IMR-90 (cell line): ENCODE measurements at regions not wholly inside any gene's neighbourhood (a gene's known extent, or its start where the extent isn't known, plus 50 kb on each side); places are given as distances from the start of the nearest gene placed in this dataset.

Experiments
- ATAC-seq: fragments of 200-7000 bp; cut with Tn5 transposase; 2 replicates; pipeline ENCODE4 v1.9.1; 2020; ENCODE audit warnings: low read depth, mild to moderate bottlenecking, moderate library complexity
- BruUV-seq: library from RNA; stranded (reverse); fragments of 400-500 nt; replicated peaks from 2 replicates; lab custom pipeline; 2021; lab: Mats Ljungman, UMichigan
- CTCF ChIA-PET: fragments of 300-600 bp; formaldehyde crosslinking; extraction: SDS; loops from one replicate; lab custom pipeline; 2021; ENCODE audit warnings: antibody characterized with exemption; lab: Yijun Ruan, JAX
- POLR2A ChIA-PET: fragments of 300-600 bp; sonication (Branson Sonifier 250); formaldehyde crosslinking; loops from one replicate; lab custom pipeline; 2022; ENCODE audit warnings: antibody characterized with exemption; ENCODE audit not compliant: unreplicated experiment; lab: Charles Lee
- DNase-seq: peaks from one replicate; pipeline ENCODE4 v3.0.0; 2013
- H2AFZ ChIP-seq: replicated peaks from 2 replicates; pipeline ENCODE3; 2013; ENCODE audit warnings: low read length, mild to moderate bottlenecking; ENCODE audit not compliant: poor library complexity
- H2AK5ac ChIP-seq: 2 replicates; pipeline ENCODE4 v1.6.1; 2013; ENCODE audit warnings: low read depth, low read length, inconsistent platforms
- H2AK9ac ChIP-seq: replicated peaks from 2 replicates; pipeline ENCODE3; 2013; ENCODE audit warnings: mild to moderate bottlenecking, low read depth, low read length, moderate library complexity; ENCODE audit not compliant: poor library complexity
- H2BK120ac ChIP-seq: 2 replicates; pipeline ENCODE4 v1.6.1; 2013; ENCODE audit warnings: low read depth, low read length, inconsistent platforms
- H2BK15ac ChIP-seq: 3 replicates; pipeline ENCODE4 v1.6.1; 2013; ENCODE audit warnings: low read depth, low read length, inconsistent platforms
- H2BK20ac ChIP-seq: 2 replicates; pipeline ENCODE4 v1.6.1; 2013; ENCODE audit warnings: low read depth, mild to moderate bottlenecking, inconsistent platforms, low read length, moderate library complexity
- H2BK5ac ChIP-seq: 2 replicates; pipeline ENCODE4 v1.6.1; 2013; ENCODE audit warnings: mild to moderate bottlenecking, low read depth, low read length, inconsistent platforms; ENCODE audit not compliant: poor library complexity, severe bottlenecking
- H3K14ac ChIP-seq: replicated peaks from 2 replicates; pipeline ENCODE4 v1.6.1; 2013; ENCODE audit warnings: low read depth, low read length, inconsistent platforms
- H3K18ac ChIP-seq: 2 replicates; pipeline ENCODE4 v1.6.1; 2013; ENCODE audit warnings: low read depth, low read length, control low read depth
- H3K23ac ChIP-seq: 2 replicates; pipeline ENCODE4 v1.6.1; 2013; ENCODE audit warnings: low read depth, low read length, inconsistent platforms
- H3K27ac ChIP-seq: 2 replicates; pipeline ENCODE4 v1.5.1; 2013; ENCODE audit warnings: mild to moderate bottlenecking, control low read depth, low read length; ENCODE audit not compliant: insufficient read depth
- H3K27me3 ChIP-seq: 2 replicates; pipeline ENCODE4 v1.6.1; 2013; ENCODE audit warnings: low read length; ENCODE audit not compliant: control insufficient read depth, insufficient read depth
- H3K36me3 ChIP-seq: 2 replicates; pipeline ENCODE4 v1.6.1; 2013; ENCODE audit warnings: low read length, mixed read lengths; ENCODE audit not compliant: control insufficient read depth, insufficient read depth
- H3K4ac ChIP-seq: 2 replicates; pipeline ENCODE4 v1.6.1; 2013; ENCODE audit warnings: low read depth, low read length, inconsistent platforms
- H3K4me1 ChIP-seq: 2 replicates; pipeline ENCODE4 v1.6.1; 2013; ENCODE audit warnings: low read length, mixed read lengths; ENCODE audit not compliant: control insufficient read depth, insufficient read depth
- H3K4me2 ChIP-seq: 2 replicates; pipeline ENCODE4 v1.6.1; 2013; ENCODE audit warnings: low read depth, mild to moderate bottlenecking, control low read depth, low read length, moderate library complexity
- H3K4me3 ChIP-seq: 2 replicates; pipeline ENCODE4 v1.5.1; 2013; ENCODE audit warnings: low read depth, mild to moderate bottlenecking, control low read depth, low read length, moderate library complexity; ENCODE audit not compliant: insufficient read depth
- H3K56ac ChIP-seq: 2 replicates; pipeline ENCODE4 v1.6.1; 2013; ENCODE audit warnings: low read length, inconsistent platforms; ENCODE audit not compliant: insufficient read depth; ENCODE audit errors: extremely low read depth
- H3K79me1 ChIP-seq, 2 experiments: 2 replicates each; pipeline ENCODE4 v1.6.1; 2013; ENCODE audit warnings: low read length in 2 of 2, inconsistent platforms in 1 of 2, low read depth in 1 of 2
- H3K9ac ChIP-seq: 2 replicates; pipeline ENCODE4 v1.6.1; 2013; ENCODE audit warnings: low read depth, low read length, control low read depth
- H3K9me1 ChIP-seq: 2 replicates; pipeline ENCODE4 v1.6.1; 2013; ENCODE audit warnings: low read length, inconsistent platforms; ENCODE audit not compliant: insufficient read depth
- H3K9me3 ChIP-seq: 2 replicates; pipeline ENCODE4 v1.6.1; 2013; ENCODE audit warnings: low read length; ENCODE audit not compliant: control insufficient read depth, insufficient read depth
- H4K20me1 ChIP-seq: 2 replicates; pipeline ENCODE4 v1.6.1; 2013; ENCODE audit warnings: low read length, inconsistent platforms; ENCODE audit not compliant: insufficient read depth
- H4K5ac ChIP-seq: 2 replicates; pipeline ENCODE4 v1.6.1; 2013; ENCODE audit warnings: mild to moderate bottlenecking, low read depth, low read length, control low read depth
- H4K8ac ChIP-seq, 2 experiments: 2 replicates each; pipeline ENCODE4 v1.6.1; 2013; ENCODE audit warnings: low read depth in 2 of 2, low read length in 2 of 2, control low read depth in 1 of 2, inconsistent platforms in 1 of 2
- H4K91ac ChIP-seq: 2 replicates; pipeline ENCODE4 v1.6.1; 2013; ENCODE audit warnings: low read depth, low read length, inconsistent platforms; ENCODE audit not compliant: insufficient read depth
- CHD1 ChIP-seq: IDR thresholded peaks from 2 replicates; pipeline ENCODE4 v1.6.1; 2012; ENCODE audit warnings: low read depth, low read length, improper control_type of control experiment
- WGBS, 2 experiments: methylation state at CpG; one replicate each; pipeline versions ENCODE4 v1.1.5 to v1.1.7; 2013; ENCODE audit warnings: missing lambda C conversion rate in 2 of 2; ENCODE audit not compliant: insufficient read length in 1 of 2; ENCODE audit errors: extremely low coverage in 2 of 2; 5-methylcytosine and 5-hydroxymethylcytosine counted together
- dilution Hi-C: fragments of 300-500 bp; cut with HindIII; formaldehyde crosslinking; loops from one replicate; pipeline ENCODE4 v1.14.3; 2018; ENCODE audit warnings: low sequenced_read_pairs; ENCODE audit not compliant: unreplicated experiment
- in situ Hi-C: fragments of 300-500 bp; cut with MboI; formaldehyde crosslinking; loops from 3 replicates; pipeline ENCODE4 v1.14.3; 2019; ENCODE audit warnings: low sequenced_read_pairs, inconsistent platforms, mixed read lengths
- intact Hi-C: fragments of 100-400 bp; cut with micrococcal nuclease; formaldehyde crosslinking; loops from 2 replicates; pipeline ENCODE4 v1.10.0; 2022

- in situ Hi-C loops = no loop called here
- no peak for TF ChIP-seq CHD1
Measured at GRCh38 chr20:24147479-24147878, 158.9 kb upstream of the GGTLC1 start.

More at GRCh38 chr20:24147479-24147878, 158.9 kb upstream of the GGTLC1 start:
- no peak overlapping the region for H4K5ac ChIP-seq
- H3K14ac ChIP-seq = no peak overlapping the region
- no peak overlapping the region for H3K4me2 ChIP-seq
- CTCF ChIA-PET = no interaction called here
- no peak overlapping the region for H3K4me3 ChIP-seq
- no peak overlapping the region for H2BK15ac ChIP-seq
- H3K27me3 ChIP-seq = no peaks in the 10 kb centered on the region
- POLR2A ChIA-PET = no interaction called here
- ATAC-seq (no peak), DNase-seq (no peak)
- no peak overlapping the region for H3K18ac ChIP-seq
- H2AK5ac ChIP-seq = no peak overlapping the region
- intact Hi-C loops (no loop called here), dilution Hi-C loops (no loop called here)
- no peak overlapping the region for H4K91ac ChIP-seq
- H2BK20ac ChIP-seq = no peak overlapping the region
- no peak overlapping the region for H3K27ac ChIP-seq
- no peaks in the 10 kb centered on the region for H3K9me3 ChIP-seq
- no peaks in the 10 kb centered on the region for H3K36me3 ChIP-seq
- H3K9me1 ChIP-seq = no peaks in the 10 kb centered on the region
- H3K4ac ChIP-seq = no peak overlapping the region
- H3K56ac ChIP-seq = no peak overlapping the region
- H2BK120ac ChIP-seq = no peak overlapping the region
- H4K8ac ChIP-seq = no peak overlapping the region
- H3K23ac ChIP-seq = no peak overlapping the region
- H4K20me1 ChIP-seq = no peaks in the 10 kb centered on the region
- BruUV-seq = no TSS peak
- H3K9ac ChIP-seq = no peak overlapping the region
- H2BK5ac ChIP-seq = no peak overlapping the region
- H3K4me1 ChIP-seq = no peaks in the 10 kb centered on the region
- H3K79me1 ChIP-seq = no peaks in the 10 kb centered on the region
- no peak overlapping the region for H2AK9ac ChIP-seq
- 29% methylated on average over 3 of the region's 5 CpGs; no CpG with 5 or more reads in 1 of the 2 experiments for WGBS, 2 experiments
- no peak overlapping the region for H2AFZ ChIP-seq
